ENCODE measurements at regions not wholly inside any gene's neighbourhood (a gene's known extent, or its start where the extent isn't known, plus 50 kb on each side); places are given as distances from the start of the nearest gene placed in this dataset.

GRCh38 chr5:18772475-18772874, 1138.2 kb downstream of the TAF11L14 start:
- Histone ChIP-seq H3K9ac (ENCODE audit: insufficient read depth, low read depth, low read length) (no peak overlapping the region), H3K4me1 (ENCODE audit: insufficient read depth, low read length) (no peaks in the 10 kb centered on the region), H2AFZ (ENCODE audit: low read length) (no peak overlapping the region), H4K20me1 (ENCODE audit: insufficient read depth, low read length) (no peaks in the 10 kb centered on the region), H3K4me3 (replicated peaks in 1 of 3; ENCODE audit: insufficient read depth in 1 of 3, low read depth in 2 of 3, low read length in 3 of 3) (no peak overlapping the region), H3K27ac (ENCODE audit: extremely low read length, insufficient read depth, low read length) (no peak overlapping the region), H3K27me3 (ENCODE audit: control insufficient read depth in 1 of 2, insufficient read depth in 2 of 2, low read length in 2 of 2) (no peaks in the 10 kb centered on the region), H3K79me2 (ENCODE audit: insufficient read depth, low read length) (no peaks in the 10 kb centered on the region), H3K36me3 (replicated peaks in 1 of 2; ENCODE audit: control insufficient read depth in 1 of 2, insufficient read depth in 2 of 2, low read length in 2 of 2) (no peaks in the 10 kb centered on the region), H3K9me3 (ENCODE audit: low read length) (no peaks in the 10 kb centered on the region), H3K4me2 (ENCODE audit: low read depth, low read length) (no peak overlapping the region)
- ChIA-PET CTCF (ENCODE audit: low intra/inter-chr PET ratio, low total read pairs) (no interaction called here), POLR2A (no interaction called here)
- FAIRE-seq (no peak), DNase-seq (ENCODE audit: low spot score) (no peak), ATAC-seq (no peak)
- intact Hi-C loops (cut with micrococcal nuclease; ENCODE audit: unreplicated experiment) (no loop called here), in situ Hi-C loops (cut with HindIII; ENCODE audit: extremely low pct_ligation_motif_present, low pct_unique_long_range_greater_than_20kb) (no loop called here)
- no TSS peak for BruUV-seq (replicated peaks)
- TF ChIP-seq ZNF761 (CRISPR knock-in tag; conservative IDR thresholded peaks at IDR 0.05) (no peak), ELK4 (CRISPR knock-in tag; IDR thresholded peaks at IDR 0.05; ENCODE audit: borderline replicate concordance) (no peak), NR2F2 (IDR thresholded peaks at IDR 0.05; ENCODE audit: borderline replicate concordance, low read depth) (no peak), CREB3 (CRISPR knock-in tag; IDR thresholded peaks at IDR 0.05) (no peak), PHF21A (CRISPR knock-in tag; IDR thresholded peaks at IDR 0.05) (no peak), GTF2F1 (IDR thresholded peaks at IDR 0.05; ENCODE audit: low read length) (no peak), ZNF510 (CRISPR knock-in tag; IDR thresholded peaks at IDR 0.05; ENCODE audit: low read depth) (no peak), ZBTB43 (CRISPR knock-in tag; conservative IDR thresholded peaks at IDR 0.05) (no peak), ETS1 (CRISPR knock-in tag; IDR thresholded peaks at IDR 0.05) (no peak), ZFP36L1 (CRISPR knock-in tag; IDR thresholded peaks at IDR 0.05) (no peak), FOXO4 (CRISPR knock-in tag; conservative IDR thresholded peaks at IDR 0.05) (no peak), ZNF580 (CRISPR knock-in tag; IDR thresholded peaks at IDR 0.05; ENCODE audit: borderline replicate concordance, low read depth) (no peak), GZF1 (CRISPR knock-in tag; IDR thresholded peaks at IDR 0.05) (no peak), ZSCAN30 (CRISPR knock-in tag; IDR thresholded peaks at IDR 0.05) (no peak)
- WGBS (ENCODE audit: low lambda C conversion rate), result 32% methylated on average over 4 of the region's 4 CpGs

Data from HepG2 (cell line).